Testis (tissue), 2 donors: ENCODE measurements at regions not wholly inside any gene's neighbourhood (a gene's known extent, or its start where the extent isn't known, plus 50 kb on each side); places are given as distances from the start of the nearest gene placed in this dataset.

Experiments used
- DNase-seq: peaks from one replicate; pipeline ENCODE4 v3.0.0-alpha.2; 2019
- H3K27ac ChIP-seq, 2 donors: fragments of 200-600 bp; sonication (generic); one replicate each; pipeline ENCODE4 v1.5.1; 2019
- H3K27me3 ChIP-seq: fragments of 200-600 bp; sonication (generic); one replicate; pipeline ENCODE4 v1.5.1; 2019
- H3K36me3 ChIP-seq: fragments of 200-600 bp; sonication (generic); one replicate; pipeline ENCODE4 v1.5.1; 2017; ENCODE audit warnings: low read depth; ENCODE audit errors: missing control alignments
- H3K4me1 ChIP-seq: fragments of 200-600 bp; sonication (generic); one replicate; pipeline ENCODE4 v1.5.1; 2019
- H3K4me3 ChIP-seq, 2 donors: fragments of 200-600 bp; sonication (generic); one replicate each; pipeline ENCODE4 v1.5.1; 2017 to 2019
- H3K9me3 ChIP-seq: fragments of 200-600 bp; sonication (generic); one replicate; pipeline ENCODE4 v1.5.1; 2017
- CTCF ChIP-seq, 3 experiments: fragments of 450-650 bp in 2 of 3; fragments of 200-600 bp in 1 of 3; sonication (generic) in 1 of 3; IDR thresholded peaks; one replicate each; pipeline ENCODE4 v1.5.1; 2016 to 2019; ENCODE audit warnings: antibody characterized with exemption in 3 of 3, mild to moderate bottlenecking in 2 of 3, moderate library complexity in 1 of 3
- POLR2A ChIP-seq: fragments of 450-650 bp; IDR thresholded peaks from one replicate; pipeline ENCODE4 v1.6.1; 2017; ENCODE audit warnings: antibody characterized with exemption, mild to moderate bottlenecking, moderate library complexity
- WGBS, 2 donors: methylation state at CpG; one replicate each; pipeline ENCODE4 v1.1.5; 2018; 5-methylcytosine and 5-hydroxymethylcytosine counted together
- intact Hi-C: fragments of 100-400 bp; cut with DNase I; formaldehyde crosslinking; loops from one replicate; pipeline ENCODE4 v1.15.1; 2023; ENCODE audit warnings: low total_unique reads

GRCh38 chr5:144822503-144822902 lies 651.8 kb downstream of the KCTD16 start:
- WGBS, 2 donors = 43 to 53% methylated on average over 2 of the region's 2 CpGs
- no peaks in the 10 kb centered on the region for H3K27me3 ChIP-seq
- H3K9me3 ChIP-seq = no peaks in the 10 kb centered on the region
- no peak for DNase-seq
- H3K4me3 ChIP-seq = no peak overlapping the region
- intact Hi-C loops = no loop called here
- no peak overlapping the region for H3K27ac ChIP-seq
- H3K36me3 ChIP-seq = no peaks in the 10 kb centered on the region
- TF ChIP-seq CTCF (IDR thresholded peaks at IDR 0.05) = no peak
- no peak for TF ChIP-seq POLR2A
- H3K4me1 ChIP-seq = no peaks in the 10 kb centered on the region

GRCh38 chr5:144820278-144820677 lies 649.6 kb downstream of the KCTD16 start:
- Histone ChIP-seq H3K4me1 (no peaks in the 10 kb centered on the region), H3K27me3 (no peaks in the 10 kb centered on the region), H3K9me3 (no peaks in the 10 kb centered on the region), H3K27ac (no peak overlapping the region), H3K36me3 (no peaks in the 10 kb centered on the region), H3K4me3 (no peak overlapping the region)
- TF ChIP-seq POLR2A = no peak
- no peak for TF ChIP-seq CTCF (IDR thresholded peaks at IDR 0.05)
- no peak for DNase-seq
- intact Hi-C loops = no loop called here

- TF ChIP-seq CTCF (IDR thresholded peaks at IDR 0.05) (no peak), POLR2A (no peak)
- 75 to 79% methylated on average over 2 of the region's 2 CpGs for WGBS, 2 donors
- Histone ChIP-seq H3K27ac (no peak overlapping the region), H3K9me3 (no peaks in the 10 kb centered on the region), H3K27me3 (no peaks in the 10 kb centered on the region), H3K36me3 (no peaks in the 10 kb centered on the region), H3K4me3 (no peak overlapping the region), H3K4me1 (no peaks in the 10 kb centered on the region)
- no peak for DNase-seq
- intact Hi-C loops = no loop called here
Observed at GRCh38 chr5:144815131-144815530, 644.5 kb downstream of the KCTD16 start.

- TF ChIP-seq POLR2A (no peak), CTCF (IDR thresholded peaks at IDR 0.05) (no peak)
- WGBS, 2 donors = 73 to 91% methylated on average over 2 of the region's 2 CpGs
- H3K4me3 ChIP-seq = no peak overlapping the region
- H3K9me3 ChIP-seq = no peaks in the 10 kb centered on the region
- no peaks in the 10 kb centered on the region for H3K36me3 ChIP-seq
- intact Hi-C loops = no loop called here
- no peaks in the 10 kb centered on the region for H3K27me3 ChIP-seq
- no peaks in the 10 kb centered on the region for H3K4me1 ChIP-seq
- H3K27ac ChIP-seq = no peak overlapping the region
- no peak for DNase-seq
Observed at GRCh38 chr5:144812763-144813162, 642.1 kb downstream of the KCTD16 start.

GRCh38 chr5:144800169-144800568 lies 629.5 kb downstream of the KCTD16 start:
- Histone ChIP-seq H3K4me1 (no peaks in the 10 kb centered on the region), H3K9me3 (no peaks in the 10 kb centered on the region), H3K36me3 (no peaks in the 10 kb centered on the region), H3K27me3 (no peaks in the 10 kb centered on the region), H3K4me3 (no peak overlapping the region), H3K27ac (no peak overlapping the region)
- no peak for DNase-seq
- TF ChIP-seq CTCF (IDR thresholded peaks at IDR 0.05) (no peak), POLR2A (no peak)
- intact Hi-C loops = no loop called here
